ENCODE measurements at regions not wholly inside any gene's neighbourhood (a gene's known extent, or its start where the extent isn't known, plus 50 kb on each side); places are given as distances from the start of the nearest gene placed in this dataset.

- ChIA-PET POLR2A (no interaction called here), CTCF (interaction anchor here (1.0 to 1.6 kb wide), 3 partner anchors 42 to 251 kb away, joined by 3 to 4 read pairs (median 4); no protein-coding TSS in a partner anchor)
Observed at GRCh38 chr14:38973083-38973700, 129.8 kb downstream of the SEC23A start.

DNA sequence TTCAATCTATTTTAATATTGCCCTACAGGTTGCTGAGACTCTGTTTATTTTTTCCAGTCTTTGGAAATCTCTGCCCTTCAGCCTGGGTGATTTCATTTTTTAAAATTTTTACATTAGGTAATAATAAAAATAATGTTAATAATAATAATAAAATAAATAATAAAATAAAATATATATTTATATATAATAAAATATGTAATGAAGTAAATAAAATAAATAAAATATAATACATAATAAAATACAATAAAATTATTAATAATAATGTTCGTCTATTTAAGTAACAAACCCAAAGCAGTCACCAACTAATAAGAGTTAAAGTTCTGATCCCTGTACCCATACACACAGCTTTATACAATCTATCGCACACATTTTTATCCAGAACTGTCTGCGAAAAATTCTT, 130.5 kb downstream of the SEC23A start:
- ATAC-seq (no peak), DNase-seq (ENCODE audit: low spot score) (no peak)
- Mint-ChIP-seq H3K4me3 (no peak overlapping the region), H3K27ac (no peak overlapping the region), H3K36me3 (no peaks in the 10 kb centered on the region), H3K27me3 (ENCODE audit: low read depth) (no peaks in the 10 kb centered on the region), H3K4me1 (no peaks in the 10 kb centered on the region), H3K9me3 (peaks cover 16% of the 10 kb centered on the region)
- ChIA-PET POLR2A (no interaction called here), CTCF (interaction anchor here (1.2 kb wide), 1 partner anchor 43 kb away, joined by 3 read pairs; no protein-coding TSS in a partner anchor)
- no peak for TF ChIP-seq GABPB1 (CRISPR knock-in tag; IDR thresholded peaks at IDR 0.05)
- TF ChIP-seq HMGA2 (CRISPR knock-in tag; IDR thresholded peaks at IDR 0.05) = peak; percentile 99

More at GRCh38 chr14:38973083-38973700, 129.8 kb downstream of the SEC23A start:
- TF ChIP-seq HMGA2 (CRISPR knock-in tag; IDR thresholded peaks at IDR 0.05) = no peak
- TF ChIP-seq ZNF138 (CRISPR knock-in tag; conservative IDR thresholded peaks at IDR 0.05) = no peak
- no peak for TF ChIP-seq KAT7 (CRISPR knock-in tag; IDR thresholded peaks at IDR 0.05; ENCODE audit: borderline replicate concordance)
- TF ChIP-seq, protein P1, sequence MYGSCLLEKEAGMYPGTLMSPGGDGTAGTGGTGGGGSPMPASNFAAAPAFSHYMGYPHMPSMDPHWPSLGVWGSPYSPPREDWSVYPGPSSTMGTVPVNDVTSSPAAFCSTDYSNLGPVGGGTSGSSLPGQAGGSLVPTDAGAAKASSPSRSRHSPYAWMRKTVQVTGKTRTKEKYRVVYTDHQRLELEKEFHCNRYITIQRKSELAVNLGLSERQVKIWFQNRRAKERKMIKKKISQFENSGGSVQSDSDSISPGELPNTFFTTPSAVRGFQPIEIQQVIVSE (CRISPR knock-in tag; IDR thresholded peaks at IDR 0.05; ENCODE audit: borderline replicate concordance) = no peak
- no peak for TF ChIP-seq ZNF423 (CRISPR knock-in tag; IDR thresholded peaks at IDR 0.05)
- no peak for TF ChIP-seq ZNF121 (CRISPR knock-in tag; IDR thresholded peaks at IDR 0.05)
- no peak for TF ChIP-seq ZNF263 (CRISPR knock-in tag; IDR thresholded peaks at IDR 0.05; ENCODE audit: low read depth)
- no peak for TF ChIP-seq TEAD1 (CRISPR knock-in tag; IDR thresholded peaks at IDR 0.05)
- no peak for TF ChIP-seq CBFB (CRISPR knock-in tag; IDR thresholded peaks at IDR 0.05; ENCODE audit: low read depth)
- no peak for TF ChIP-seq NFYB (CRISPR knock-in tag; conservative IDR thresholded peaks at IDR 0.05; ENCODE audit: low read depth)
- TF ChIP-seq ZNF219 (CRISPR knock-in tag; IDR thresholded peaks at IDR 0.05; ENCODE audit: borderline replicate concordance) = no peak
- TF ChIP-seq NR3C1 (CRISPR knock-in tag; conservative IDR thresholded peaks at IDR 0.05; ENCODE audit: low read depth) = no peak
- no peak for TF ChIP-seq JUN (CRISPR knock-in tag; IDR thresholded peaks at IDR 0.05)
- no peak for TF ChIP-seq ZNF425 (CRISPR knock-in tag; conservative IDR thresholded peaks at IDR 0.05)
- TF ChIP-seq, protein P2, sequence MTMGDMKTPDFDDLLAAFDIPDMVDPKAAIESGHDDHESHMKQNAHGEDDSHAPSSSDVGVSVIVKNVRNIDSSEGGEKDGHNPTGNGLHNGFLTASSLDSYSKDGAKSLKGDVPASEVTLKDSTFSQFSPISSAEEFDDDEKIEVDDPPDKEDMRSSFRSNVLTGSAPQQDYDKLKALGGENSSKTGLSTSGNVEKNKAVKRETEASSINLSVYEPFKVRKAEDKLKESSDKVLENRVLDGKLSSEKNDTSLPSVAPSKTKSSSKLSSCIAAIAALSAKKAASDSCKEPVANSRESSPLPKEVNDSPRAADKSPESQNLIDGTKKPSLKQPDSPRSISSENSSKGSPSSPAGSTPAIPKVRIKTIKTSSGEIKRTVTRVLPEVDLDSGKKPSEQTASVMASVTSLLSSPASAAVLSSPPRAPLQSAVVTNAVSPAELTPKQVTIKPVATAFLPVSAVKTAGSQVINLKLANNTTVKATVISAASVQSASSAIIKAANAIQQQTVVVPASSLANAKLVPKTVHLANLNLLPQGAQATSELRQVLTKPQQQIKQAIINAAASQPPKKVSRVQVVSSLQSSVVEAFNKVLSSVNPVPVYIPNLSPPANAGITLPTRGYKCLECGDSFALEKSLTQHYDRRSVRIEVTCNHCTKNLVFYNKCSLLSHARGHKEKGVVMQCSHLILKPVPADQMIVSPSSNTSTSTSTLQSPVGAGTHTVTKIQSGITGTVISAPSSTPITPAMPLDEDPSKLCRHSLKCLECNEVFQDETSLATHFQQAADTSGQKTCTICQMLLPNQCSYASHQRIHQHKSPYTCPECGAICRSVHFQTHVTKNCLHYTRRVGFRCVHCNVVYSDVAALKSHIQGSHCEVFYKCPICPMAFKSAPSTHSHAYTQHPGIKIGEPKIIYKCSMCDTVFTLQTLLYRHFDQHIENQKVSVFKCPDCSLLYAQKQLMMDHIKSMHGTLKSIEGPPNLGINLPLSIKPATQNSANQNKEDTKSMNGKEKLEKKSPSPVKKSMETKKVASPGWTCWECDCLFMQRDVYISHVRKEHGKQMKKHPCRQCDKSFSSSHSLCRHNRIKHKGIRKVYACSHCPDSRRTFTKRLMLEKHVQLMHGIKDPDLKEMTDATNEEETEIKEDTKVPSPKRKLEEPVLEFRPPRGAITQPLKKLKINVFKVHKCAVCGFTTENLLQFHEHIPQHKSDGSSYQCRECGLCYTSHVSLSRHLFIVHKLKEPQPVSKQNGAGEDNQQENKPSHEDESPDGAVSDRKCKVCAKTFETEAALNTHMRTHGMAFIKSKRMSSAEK (CRISPR knock-in tag; IDR thresholded peaks at IDR 0.05; ENCODE audit: borderline replicate concordance) = no peak
- ATAC-seq (no peak), DNase-seq (ENCODE audit: low spot score) (no peak)
- Mint-ChIP-seq H3K36me3 (no peaks in the 10 kb centered on the region), H3K9me3 (peaks cover 15% of the 10 kb centered on the region), H3K4me1 (no peaks in the 10 kb centered on the region), H3K4me3 (no peak overlapping the region), H3K27me3 (ENCODE audit: low read depth) (no peaks in the 10 kb centered on the region), H3K27ac (no peak overlapping the region)

Measured in WTC11 (cell line).